ENCODE measurements at regions not wholly inside any gene's neighbourhood (a gene's known extent, or its start where the extent isn't known, plus 50 kb on each side); places are given as distances from the start of the nearest gene placed in this dataset.

DNA sequence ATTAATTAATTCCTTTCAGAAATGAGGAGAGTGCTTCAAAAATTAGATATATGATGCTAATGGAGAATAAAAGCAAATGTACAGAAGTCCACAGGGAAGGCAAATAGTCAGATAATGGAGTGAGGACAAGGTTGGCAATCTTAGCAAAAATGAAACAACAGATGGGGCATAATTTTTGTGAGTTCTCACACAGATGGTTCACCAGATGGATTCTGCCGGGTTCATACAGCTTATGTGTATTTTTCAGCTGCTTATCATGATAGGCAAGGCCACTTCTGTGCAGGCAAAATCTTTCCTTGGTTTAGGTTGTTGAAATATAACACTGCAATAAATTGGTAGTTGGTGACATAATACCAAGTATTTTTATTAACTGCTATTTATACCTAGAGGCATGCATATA lies 1539.0 kb upstream of the IGFBP7 start:
- TF ChIP-seq, protein P1, sequence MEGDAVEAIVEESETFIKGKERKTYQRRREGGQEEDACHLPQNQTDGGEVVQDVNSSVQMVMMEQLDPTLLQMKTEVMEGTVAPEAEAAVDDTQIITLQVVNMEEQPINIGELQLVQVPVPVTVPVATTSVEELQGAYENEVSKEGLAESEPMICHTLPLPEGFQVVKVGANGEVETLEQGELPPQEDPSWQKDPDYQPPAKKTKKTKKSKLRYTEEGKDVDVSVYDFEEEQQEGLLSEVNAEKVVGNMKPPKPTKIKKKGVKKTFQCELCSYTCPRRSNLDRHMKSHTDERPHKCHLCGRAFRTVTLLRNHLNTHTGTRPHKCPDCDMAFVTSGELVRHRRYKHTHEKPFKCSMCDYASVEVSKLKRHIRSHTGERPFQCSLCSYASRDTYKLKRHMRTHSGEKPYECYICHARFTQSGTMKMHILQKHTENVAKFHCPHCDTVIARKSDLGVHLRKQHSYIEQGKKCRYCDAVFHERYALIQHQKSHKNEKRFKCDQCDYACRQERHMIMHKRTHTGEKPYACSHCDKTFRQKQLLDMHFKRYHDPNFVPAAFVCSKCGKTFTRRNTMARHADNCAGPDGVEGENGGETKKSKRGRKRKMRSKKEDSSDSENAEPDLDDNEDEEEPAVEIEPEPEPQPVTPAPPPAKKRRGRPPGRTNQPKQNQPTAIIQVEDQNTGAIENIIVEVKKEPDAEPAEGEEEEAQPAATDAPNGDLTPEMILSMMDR (IDR thresholded peaks at IDR 0.05) = no peak
- TF ChIP-seq POLR2A (IDR thresholded peaks at IDR 0.05) = no peak
